ENCODE measurements at regions not wholly inside any gene's neighbourhood (a gene's known extent, or its start where the extent isn't known, plus 50 kb on each side); places are given as distances from the start of the nearest gene placed in this dataset.

DNA sequence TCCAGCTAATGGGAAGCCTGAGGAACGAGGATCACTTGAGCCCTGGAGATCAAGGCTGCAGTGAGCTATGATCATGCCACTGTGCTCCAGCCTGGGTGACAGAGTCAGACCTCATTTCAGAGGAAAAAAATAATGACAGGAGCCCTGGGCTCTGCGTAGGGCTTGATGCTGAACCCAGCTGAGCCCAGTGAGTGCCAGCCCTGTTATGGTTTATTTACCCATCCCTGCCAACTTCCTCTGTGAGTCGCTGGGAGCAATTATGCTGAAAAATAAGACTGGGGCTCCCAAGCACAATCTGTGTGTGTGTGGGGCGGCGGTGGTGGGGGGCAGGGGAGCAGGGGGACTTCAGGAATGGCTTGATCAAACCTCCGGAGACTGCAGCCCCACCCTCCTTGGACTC lies 75.9 kb upstream of the PMEPA1 start:
- Histone ChIP-seq H3K4me3 (no peak overlapping the region), H3K36me3 (no peaks in the 10 kb centered on the region), H3K4me1 (no peaks in the 10 kb centered on the region), H3K27ac (no peak overlapping the region), H3K27me3 (peaks cover 0 to 14% (median 9%) of the 10 kb centered on the region in 3 donors), H3K9me3 (no peaks in the 10 kb centered on the region)
- TF ChIP-seq EP300 (IDR thresholded peaks at IDR 0.05), result no peak
- WGBS, 5 donors, result 55 to 68% (median 57%) methylated on average over 5 to 6 of the region's 6 CpGs
- DNase-seq, result no peak
- intact Hi-C loops (cut with DNase I; ENCODE audit: low total_unique reads), result no loop called here

DNA sequence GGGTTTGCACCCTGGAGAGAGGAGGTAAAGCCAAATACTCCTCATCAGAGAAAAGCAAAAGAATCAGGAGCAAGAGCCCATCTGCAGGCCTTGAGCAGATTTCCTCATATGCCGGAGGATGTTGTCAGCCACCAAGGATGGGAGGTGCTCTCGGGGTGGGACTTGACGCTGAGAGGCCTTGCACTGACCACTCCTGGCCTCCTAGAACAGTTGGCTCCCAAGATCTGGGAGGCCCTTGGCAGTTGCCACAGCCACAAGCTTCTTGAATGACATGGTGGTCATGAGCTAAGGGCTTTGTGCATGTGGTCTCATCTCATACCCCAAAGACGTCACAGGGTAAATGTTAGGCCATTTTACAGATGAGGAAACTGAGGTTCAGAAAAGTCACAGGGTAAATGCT lies 75.2 kb upstream of the PMEPA1 start:
- intact Hi-C loops (cut with DNase I; ENCODE audit: low total_unique reads), result no loop called here

DNA sequence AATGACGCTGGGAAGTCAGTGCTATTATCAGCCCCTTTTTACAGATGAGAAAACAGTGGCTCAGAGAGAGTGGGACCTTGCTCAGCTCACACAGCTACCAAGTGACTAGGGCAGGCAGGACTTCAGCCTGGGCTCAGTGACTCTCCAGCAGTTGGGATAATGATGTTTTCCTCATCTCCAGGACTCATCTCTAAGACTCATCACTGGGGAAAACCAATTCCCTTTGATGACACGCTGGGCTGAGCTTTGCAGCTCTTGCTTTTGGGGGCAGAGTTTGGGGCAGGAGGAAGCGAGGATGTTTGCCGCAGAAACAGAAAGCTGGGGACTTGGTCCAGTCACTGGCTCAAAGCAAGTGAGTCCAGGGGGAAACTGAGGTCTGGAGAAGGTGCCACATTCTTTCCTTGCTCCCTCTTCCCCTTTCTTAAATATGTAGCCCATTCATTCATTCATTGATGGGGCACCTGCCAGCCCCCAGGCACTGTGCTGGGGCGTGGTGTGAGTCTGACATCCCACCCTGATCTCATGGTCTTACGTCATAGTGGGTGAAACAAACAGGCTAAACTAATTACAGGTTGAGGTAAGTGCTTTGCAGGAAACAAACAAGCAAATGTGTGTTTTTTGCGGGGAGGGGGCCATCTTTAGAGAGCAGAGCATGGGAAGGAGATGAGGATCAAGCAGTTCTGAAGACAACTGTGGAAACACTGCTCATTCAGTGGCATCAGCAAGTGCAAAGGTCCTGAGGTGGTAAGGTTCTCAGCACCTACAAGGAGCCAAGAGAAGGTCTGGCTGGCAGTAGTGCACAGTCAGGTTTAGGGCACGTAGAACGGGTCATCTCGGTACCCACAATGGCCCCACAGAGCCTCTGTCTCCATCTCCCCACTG lies 74.4 kb upstream of the PMEPA1 start:
- Histone ChIP-seq H3K36me3 (no peaks in the 10 kb centered on the region), H3K27me3 (peaks cover 0 to 14% (median 9%) of the 10 kb centered on the region in 3 donors), H3K9me3 (no peaks in the 10 kb centered on the region), H3K4me1 (no peaks in the 10 kb centered on the region), H3K4me3 (no peak overlapping the region), H3K27ac (no peak overlapping the region)
- 80 to 84% (median 82%) methylated on average over 10 of the region's 10 CpGs for WGBS, 5 donors
- intact Hi-C loops (cut with DNase I; ENCODE audit: low total_unique reads), result no loop called here
- TF ChIP-seq, protein P1, sequence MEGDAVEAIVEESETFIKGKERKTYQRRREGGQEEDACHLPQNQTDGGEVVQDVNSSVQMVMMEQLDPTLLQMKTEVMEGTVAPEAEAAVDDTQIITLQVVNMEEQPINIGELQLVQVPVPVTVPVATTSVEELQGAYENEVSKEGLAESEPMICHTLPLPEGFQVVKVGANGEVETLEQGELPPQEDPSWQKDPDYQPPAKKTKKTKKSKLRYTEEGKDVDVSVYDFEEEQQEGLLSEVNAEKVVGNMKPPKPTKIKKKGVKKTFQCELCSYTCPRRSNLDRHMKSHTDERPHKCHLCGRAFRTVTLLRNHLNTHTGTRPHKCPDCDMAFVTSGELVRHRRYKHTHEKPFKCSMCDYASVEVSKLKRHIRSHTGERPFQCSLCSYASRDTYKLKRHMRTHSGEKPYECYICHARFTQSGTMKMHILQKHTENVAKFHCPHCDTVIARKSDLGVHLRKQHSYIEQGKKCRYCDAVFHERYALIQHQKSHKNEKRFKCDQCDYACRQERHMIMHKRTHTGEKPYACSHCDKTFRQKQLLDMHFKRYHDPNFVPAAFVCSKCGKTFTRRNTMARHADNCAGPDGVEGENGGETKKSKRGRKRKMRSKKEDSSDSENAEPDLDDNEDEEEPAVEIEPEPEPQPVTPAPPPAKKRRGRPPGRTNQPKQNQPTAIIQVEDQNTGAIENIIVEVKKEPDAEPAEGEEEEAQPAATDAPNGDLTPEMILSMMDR (IDR thresholded peaks at IDR 0.05), result no peak
- TF ChIP-seq POLR2AphosphoS5 (IDR thresholded peaks at IDR 0.05) (no peak), POLR2A (IDR thresholded peaks at IDR 0.05) (no peak), EP300 (IDR thresholded peaks at IDR 0.05) (no peak)
- DNase-seq, result no peak

More for the DNA sequence above, 75.2 kb upstream of the PMEPA1 start:
- H3K27ac ChIP-seq, result no peak overlapping the region
- no peaks in the 10 kb centered on the region for H3K4me1 ChIP-seq
- WGBS, 5 donors, result 78 to 92% (median 89%) methylated on average over 4 of the region's 4 CpGs
- no peak overlapping the region for H3K4me3 ChIP-seq
- H3K9me3 ChIP-seq, result no peaks in the 10 kb centered on the region
- H3K27me3 ChIP-seq, result peaks cover 0 to 14% (median 9%) of the 10 kb centered on the region in 3 donors
- DNase-seq, result no peak
- H3K36me3 ChIP-seq, result no peaks in the 10 kb centered on the region
- TF ChIP-seq POLR2A (IDR thresholded peaks at IDR 0.05) (no peak), POLR2AphosphoS5 (IDR thresholded peaks at IDR 0.05) (no peak), EP300 (IDR thresholded peaks at IDR 0.05) (no peak)
- TF ChIP-seq, protein P1 (IDR thresholded peaks at IDR 0.05), result no peak

DNA sequence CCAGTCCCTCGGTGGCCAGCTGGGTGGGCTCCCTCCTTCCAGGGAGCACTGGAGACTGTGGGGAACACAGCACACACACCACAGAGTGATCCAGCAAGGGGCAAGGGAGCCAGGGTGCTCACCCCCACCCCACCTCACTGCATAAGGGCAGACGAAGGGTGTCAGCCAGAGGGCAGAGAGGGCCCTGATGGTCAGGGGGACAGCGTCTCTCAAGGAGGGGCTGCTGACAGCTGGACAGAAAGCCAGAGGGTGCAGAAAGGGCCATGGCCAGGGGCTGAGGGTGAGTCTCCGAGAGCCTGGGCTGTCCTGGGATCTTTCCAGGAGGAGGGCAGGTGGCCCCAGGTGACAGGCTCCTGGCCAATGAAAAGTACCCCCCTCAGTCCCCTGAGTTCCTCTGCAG lies 73.4 kb upstream of the PMEPA1 start:
- DNase-seq, result no peak
- H3K4me1 ChIP-seq, result no peaks in the 10 kb centered on the region
- 69 to 80% (median 75%) methylated on average over 4 of the region's 4 CpGs for WGBS, 5 donors
- no peaks in the 10 kb centered on the region for H3K9me3 ChIP-seq
- TF ChIP-seq EP300 (IDR thresholded peaks at IDR 0.05), result no peak
- no peak for TF ChIP-seq POLR2A (IDR thresholded peaks at IDR 0.05)
- TF ChIP-seq POLR2AphosphoS5 (IDR thresholded peaks at IDR 0.05), result no peak
- TF ChIP-seq, protein P1 (IDR thresholded peaks at IDR 0.05), result no peak
- H3K27me3 ChIP-seq, result peaks cover 0 to 14% (median 9%) of the 10 kb centered on the region in 3 donors
- H3K27ac ChIP-seq, result no peak overlapping the region
- H3K36me3 ChIP-seq, result no peaks in the 10 kb centered on the region
- no peak overlapping the region for H3K4me3 ChIP-seq
- intact Hi-C loops (cut with DNase I; ENCODE audit: low total_unique reads), result no loop called here

DNA sequence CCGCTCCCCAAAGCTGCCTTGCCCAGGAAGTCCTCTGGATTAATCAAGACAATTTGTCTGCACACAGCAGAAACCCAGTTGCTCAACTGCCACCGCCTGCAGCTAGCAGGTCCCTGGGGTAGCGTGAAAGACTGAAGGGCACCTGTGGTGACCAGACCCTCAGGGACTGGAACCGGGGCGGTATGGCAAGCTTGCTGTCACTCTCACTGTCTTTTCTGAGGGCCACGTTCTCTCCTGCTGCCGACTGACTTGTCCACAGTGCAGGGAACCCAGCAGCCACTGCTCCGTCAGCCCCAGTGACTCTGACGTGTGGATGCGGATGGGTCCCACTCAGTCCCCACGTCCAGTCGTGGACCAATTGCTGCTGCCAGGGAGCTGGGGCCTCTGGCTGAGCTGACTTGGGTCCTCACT lies 72.8 kb upstream of the PMEPA1 start:
- TF ChIP-seq, protein P1 (IDR thresholded peaks at IDR 0.05), result no peak
- TF ChIP-seq POLR2AphosphoS5 (IDR thresholded peaks at IDR 0.05), result no peak
- no peak for TF ChIP-seq EP300 (IDR thresholded peaks at IDR 0.05)
- TF ChIP-seq POLR2A (IDR thresholded peaks at IDR 0.05), result no peak
- no peaks in the 10 kb centered on the region for H3K36me3 ChIP-seq
- no peaks in the 10 kb centered on the region for H3K9me3 ChIP-seq
- no peaks in the 10 kb centered on the region for H3K4me1 ChIP-seq
- H3K27ac ChIP-seq, result no peak overlapping the region
- H3K4me3 ChIP-seq, result no peak overlapping the region
- 59 to 87% (median 68%) methylated on average over 9 to 12 of the region's 12 CpGs for WGBS, 5 donors
- intact Hi-C loops (cut with DNase I; ENCODE audit: low total_unique reads), result no loop called here
- peaks cover 0 to 14% (median 9%) of the 10 kb centered on the region in 3 donors for H3K27me3 ChIP-seq
- no peak for DNase-seq
